Inflammatory macrophage treated with lipopolysaccharide for 1 hour (primary cell): ENCODE measurements at regions not wholly inside any gene's neighbourhood (a gene's known extent, or its start where the extent isn't known, plus 50 kb on each side); places are given as distances from the start of the nearest gene placed in this dataset.
"Not testable (repeated sequence)": the region's sequence is repeated elsewhere in the genome, so short reads cannot be mapped to it uniquely, and the experiment has no call there.

ENCODE experiments used
- DNase-seq, 2 donors: peaks; one replicate each; pipeline ENCODE4 v3.0.0-alpha.2; 2020 to 2022

DNA sequence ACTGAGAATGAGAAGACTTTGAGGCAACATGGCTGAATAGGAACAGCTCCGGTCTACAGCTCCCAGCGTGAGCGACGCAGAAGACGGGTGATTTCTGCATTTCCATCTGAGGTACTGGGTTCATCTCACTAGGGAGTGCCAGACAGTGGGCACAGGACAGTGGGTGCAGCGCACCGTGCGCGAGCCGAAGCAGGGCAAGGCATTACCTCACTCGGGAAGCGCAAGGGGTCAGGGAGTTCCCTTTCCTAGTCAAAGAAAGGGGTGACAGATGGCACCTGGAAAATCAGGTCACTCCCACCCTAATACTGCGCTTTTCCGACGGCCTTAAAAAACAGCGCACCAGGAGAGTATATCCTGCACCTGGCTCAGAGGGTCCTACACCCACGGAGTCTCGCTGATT is 829.9 kb downstream of the GLUD2 start:
- DNase-seq = not testable (repeated sequence)

DNA sequence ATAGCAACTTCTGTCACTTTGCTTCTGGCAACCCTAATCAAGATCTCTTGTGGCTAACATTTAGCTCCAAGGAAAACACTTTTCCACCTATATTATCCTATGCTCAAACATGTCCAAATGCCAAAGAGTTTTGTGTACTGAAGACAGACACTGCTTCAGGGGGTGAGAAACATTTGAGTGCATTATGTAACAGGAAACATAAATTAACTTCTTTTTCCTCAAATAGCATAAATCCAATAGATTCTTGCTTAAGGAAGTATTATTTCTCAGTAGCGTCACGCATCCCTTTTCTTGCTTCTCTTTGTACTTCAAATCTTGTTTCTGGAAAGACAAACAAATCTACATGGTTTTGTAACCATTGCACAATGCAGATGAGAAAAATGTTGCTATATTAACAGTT is 839.1 kb downstream of the GLUD2 start:
- DNase-seq = no peak

DNA sequence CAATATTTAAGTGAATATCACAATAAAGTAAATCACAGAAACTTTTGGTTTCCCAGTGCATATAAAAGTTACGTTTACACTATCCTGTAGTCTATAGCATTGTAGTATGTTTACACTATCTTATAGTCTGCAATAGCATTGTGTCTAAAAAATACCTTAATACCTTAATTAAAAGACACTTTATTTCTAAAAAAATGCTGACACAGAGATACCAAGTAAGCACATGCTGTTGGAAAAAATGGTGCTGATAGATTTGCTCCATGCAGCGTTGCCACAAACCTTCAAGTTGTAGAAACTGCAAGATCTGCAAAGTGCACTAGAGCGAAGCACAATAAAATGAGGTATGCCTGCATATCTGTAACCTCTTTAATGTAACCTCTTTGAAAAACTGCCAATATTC is 847.3 kb downstream of the GLUD2 start:
- DNase-seq = no peak

DNA sequence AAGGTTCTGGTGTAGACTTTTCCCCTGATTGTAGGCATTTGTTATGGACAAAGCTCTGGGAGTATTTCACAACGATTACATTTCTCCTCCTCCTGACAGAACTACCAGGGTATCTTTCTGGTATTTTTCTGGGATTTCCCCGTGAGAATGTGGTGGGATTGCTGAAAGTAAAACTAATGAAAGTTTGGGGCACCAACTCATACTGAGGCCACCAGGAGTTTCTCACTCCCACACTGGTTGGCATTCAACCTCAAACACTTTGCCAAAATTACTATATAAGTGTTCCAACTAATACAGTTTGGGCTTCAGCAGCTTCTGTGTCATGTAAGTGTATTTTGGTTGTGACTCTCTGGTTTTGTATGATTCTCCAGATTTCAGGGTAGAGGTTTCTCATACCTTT is 855.1 kb downstream of the GLUD2 start:
- no peak for DNase-seq

DNA sequence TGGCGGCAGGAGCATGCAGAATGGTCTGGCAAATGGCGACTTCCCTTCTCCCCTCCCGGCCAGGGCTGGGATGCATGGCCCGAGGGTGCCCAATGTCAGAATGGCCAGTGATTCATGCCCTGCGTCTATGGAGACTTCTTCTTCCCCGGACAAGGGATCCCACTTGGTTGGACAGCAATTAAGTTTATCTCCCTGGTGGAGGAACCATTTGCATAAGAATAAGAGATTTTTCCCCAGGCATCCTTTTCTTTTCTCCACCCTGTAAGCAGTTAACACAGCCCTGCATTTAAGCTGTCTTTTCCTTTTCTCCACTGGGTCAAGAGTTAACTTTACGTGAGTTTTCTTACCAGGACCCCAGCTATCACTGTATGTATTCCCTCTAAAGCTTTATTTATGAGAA is 856.6 kb downstream of the GLUD2 start:
- no peak for DNase-seq

DNA sequence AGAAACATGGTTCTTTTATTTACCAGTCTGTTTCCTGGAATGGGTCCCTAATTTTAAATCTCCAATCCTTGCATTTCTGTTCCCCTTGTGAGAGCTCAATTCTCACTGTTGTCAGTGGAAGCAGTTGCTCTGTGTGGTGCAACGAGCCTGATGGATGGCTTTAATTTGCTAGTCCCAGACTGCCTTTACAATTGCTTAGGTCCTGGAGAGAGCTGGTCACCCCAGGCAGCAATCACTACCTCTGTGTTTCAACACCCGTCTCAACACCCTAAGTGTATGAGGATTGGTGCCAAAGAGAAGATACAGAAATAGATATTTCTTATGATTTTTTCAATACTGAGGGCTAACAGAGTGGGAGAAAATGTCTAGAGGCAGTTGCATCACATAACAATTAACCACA is 873.8 kb downstream of the GLUD2 start:
- no peak for DNase-seq

DNA sequence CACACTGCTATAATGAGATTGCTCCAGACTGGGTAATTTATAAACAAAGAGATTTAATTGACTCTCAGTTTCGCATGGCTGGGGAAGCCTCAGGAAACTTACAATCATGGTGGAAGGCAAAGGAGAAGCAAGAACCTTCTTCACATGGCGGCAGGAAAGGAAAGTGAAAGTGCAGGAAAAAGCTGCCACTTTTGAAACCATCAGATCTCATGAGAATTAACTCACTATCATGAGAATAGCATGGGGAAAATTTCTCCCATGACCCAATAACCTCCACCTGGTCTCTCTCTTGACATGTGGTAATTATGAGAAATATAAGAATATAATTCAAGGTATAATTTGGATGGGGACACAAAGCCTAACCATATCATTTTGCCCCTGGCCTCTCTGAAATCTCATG is 884.2 kb downstream of the GLUD2 start:
- no peak for DNase-seq

DNA sequence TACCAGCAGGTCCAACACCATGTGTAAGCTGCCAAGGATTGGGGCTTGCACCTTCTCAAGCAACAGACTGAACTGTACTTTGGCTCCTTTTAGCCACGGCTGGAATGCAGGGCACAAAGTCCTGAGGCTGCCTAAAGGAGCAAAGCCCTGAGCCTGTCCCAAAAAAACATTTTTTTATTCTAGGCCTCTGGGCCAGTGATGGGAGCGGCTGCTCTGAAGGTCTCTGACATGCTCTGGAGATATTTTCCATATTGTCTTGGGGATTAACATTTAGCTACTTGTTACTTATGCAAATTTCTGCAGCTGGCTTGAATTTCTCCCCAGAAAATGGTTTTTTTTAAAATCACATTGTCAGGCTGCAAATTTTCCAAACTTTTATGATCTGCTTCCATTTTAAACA is 885.3 kb downstream of the GLUD2 start:
- DNase-seq = no peak

DNA sequence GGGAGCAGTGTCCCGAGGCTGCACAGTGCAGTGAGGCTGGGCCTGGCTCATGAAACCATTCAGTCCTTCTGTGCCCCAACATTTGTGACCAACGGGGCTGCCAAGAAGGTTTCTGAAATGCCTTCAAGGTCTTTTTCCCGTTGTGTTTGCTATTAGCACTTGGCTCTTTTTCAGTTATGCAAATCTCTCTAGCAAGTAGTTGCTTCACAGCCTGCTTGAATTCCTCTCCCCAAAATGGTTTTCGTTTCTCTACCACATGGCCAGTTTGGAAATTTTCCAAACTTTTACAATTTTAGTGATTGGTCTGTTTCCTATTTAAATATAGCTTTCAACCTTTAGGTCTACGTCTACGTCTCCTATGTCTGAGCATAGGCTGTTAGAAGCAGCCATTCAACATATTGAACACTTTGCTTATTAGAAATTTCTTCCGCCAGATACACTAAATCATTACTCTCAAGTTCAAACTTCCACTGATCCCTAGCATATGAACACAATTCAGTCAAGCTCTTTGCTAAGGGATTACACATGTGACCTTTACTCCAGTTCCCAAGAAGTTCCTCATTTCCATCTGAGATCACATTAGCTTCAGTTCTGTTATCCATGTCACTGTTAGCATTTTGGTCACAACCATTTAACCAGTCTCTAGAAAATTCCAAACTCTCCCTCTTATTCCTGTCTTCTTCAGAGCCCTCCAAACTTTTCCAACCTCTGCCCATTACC is 901.8 kb downstream of the GLUD2 start:
- DNase-seq = no peak

DNA sequence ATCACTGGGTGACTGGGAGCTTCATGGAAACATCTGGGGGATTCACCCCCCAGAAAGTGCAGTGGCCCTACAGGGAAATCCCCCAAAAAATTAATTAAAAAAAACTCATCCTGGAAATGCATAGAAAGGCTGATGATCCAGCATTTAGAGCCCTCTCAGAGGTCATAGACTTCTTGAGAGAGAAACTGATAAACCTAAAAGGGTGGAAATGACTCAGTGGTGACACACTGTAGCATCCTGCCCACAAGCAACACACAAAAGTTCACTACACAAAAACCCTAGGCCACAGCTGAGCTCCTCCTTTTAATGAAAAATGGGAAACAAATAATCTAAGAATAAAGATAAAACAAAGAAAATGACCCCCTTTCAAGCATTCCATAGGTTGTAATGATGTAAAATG is 911.5 kb downstream of the GLUD2 start:
- DNase-seq = no peak

DNA sequence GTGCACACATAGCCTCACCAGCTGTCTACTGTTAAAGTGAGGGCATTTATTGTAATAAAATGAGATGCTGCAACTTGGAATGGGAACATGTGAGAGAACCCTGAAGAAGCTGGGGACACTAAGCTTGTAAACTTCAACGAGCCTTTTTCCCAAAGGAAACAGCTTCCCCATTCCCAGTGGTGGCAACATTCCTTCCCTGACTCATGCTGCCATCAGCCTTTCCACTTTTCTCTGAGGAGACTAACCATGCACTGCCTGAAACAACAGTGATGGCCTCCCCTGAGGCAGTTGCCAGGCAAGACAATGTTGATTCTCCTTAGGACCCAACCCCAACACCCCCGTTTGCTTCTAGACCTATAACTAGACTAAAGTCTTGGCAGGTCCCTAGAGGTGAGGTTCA is 928.3 kb downstream of the GLUD2 start:
- no peak for DNase-seq

DNA sequence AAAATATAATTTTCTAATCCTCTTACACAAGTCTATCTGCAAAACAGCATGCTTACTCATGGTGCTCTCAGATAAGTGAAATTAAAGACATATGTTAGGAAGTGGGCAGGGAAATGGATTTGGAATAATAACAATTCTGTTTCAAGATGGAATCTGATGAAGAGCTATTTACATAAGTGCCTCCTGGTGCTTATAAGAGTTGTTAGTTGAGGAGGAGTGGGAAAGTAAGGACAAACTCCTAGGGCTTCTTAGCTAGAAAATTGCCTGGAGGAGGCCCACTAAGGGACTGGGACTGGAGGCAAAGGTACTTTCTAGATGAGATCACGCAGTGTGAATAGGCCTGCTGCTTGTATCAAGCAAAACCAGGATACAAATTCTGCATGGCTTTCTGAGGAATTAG is 939.8 kb downstream of the GLUD2 start:
- no peak for DNase-seq

DNA sequence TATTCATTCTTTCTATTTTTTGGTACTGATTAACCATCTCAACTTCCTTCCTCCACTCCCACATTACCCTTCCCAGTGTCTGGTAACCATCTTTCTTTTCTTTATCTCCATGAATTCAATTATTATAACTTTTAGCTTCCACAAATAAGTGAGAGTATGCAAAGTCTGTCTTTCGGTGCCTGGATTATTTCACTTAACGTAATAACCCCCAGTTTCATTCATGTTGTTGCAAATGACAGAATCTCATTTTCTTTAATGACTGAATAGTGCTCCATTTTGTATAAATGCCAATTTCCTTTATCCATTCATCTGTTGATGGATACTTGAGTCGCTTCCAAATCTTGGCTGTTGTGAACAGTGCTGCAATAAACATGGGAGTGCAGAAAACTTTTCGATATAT is 940.4 kb downstream of the GLUD2 start:
- no peak for DNase-seq

DNA sequence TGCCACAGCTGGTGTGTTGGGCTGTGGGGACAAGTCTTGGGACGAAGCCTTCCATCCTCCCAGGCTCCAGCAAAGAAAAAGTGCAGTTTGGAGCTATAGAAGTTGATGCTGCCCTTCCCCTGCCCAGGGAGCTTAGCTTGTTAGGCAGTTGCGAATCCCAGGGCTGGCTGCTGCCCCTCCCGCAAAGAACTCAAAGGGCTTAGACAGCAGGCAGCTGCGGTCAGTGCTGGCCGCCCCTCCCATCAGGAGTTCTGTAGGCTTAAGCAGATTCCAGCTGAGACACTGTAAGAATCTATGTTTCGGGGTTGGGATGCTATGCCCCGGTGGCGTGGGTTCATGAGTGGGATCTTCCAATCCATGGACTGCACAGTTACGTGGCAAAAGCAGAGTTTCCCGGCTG is 956.7 kb downstream of the GLUD2 start:
- DNase-seq = no peak

DNA sequence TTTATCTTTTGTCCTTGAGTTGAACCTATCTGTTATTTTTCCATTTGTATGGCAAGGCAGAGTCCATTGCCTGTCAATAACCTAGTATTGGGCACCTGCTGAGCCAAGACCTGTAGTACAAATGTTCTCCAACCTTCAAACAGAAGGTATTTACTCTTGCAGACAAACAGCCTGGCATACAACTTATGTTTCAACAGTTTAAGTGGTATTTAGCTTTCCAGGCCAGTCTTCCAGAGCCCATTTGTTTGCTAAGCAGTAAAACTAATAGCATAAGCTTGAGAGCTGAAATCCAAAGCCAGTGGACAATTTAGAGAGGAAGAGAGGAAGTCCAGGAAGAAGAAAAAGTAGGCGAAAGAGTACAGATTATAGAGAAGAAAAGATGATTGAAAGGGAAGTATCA is 979.3 kb downstream of the GLUD2 start:
- no peak for DNase-seq

DNA sequence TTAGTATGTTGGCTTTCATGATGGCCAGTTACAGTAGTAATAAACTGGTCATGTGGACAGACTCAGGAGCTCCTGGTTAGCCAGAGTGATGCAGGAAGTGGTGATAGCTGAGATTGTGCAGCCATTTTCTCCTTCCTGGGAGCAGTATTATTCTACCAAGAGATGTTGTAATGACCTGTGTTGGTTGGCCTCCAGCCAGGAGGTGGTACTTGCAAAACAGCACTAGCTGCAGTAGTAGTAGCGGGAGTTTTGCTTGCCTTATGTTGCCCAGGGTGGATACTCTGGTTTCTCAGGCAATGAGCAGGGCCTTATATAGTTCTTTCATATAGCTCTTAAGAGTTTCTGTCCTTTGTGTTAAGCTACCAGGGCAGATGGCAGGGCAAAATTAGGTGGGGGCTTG is 998.8 kb downstream of the GLUD2 start:
- no peak for DNase-seq

DNA sequence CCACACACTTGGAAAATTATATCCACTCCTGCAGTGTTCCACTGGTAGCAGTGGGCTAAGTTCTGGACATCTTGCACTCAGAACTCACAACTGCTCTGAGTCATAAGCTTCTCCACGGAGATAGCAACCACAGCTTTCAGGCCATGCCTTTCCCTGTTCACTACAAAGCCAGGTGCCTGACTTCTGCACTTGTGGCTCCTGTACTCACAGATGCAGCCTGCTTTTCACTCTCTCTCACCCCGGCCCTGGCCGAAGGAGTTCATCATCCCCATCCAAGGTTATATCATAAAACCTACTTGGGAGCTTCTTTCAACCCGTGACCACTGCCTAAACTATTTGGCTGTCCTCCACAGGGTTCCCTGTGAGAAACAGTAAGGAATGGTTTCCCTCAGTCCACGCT is 999.4 kb downstream of the GLUD2 start:
- DNase-seq = no peak

DNA sequence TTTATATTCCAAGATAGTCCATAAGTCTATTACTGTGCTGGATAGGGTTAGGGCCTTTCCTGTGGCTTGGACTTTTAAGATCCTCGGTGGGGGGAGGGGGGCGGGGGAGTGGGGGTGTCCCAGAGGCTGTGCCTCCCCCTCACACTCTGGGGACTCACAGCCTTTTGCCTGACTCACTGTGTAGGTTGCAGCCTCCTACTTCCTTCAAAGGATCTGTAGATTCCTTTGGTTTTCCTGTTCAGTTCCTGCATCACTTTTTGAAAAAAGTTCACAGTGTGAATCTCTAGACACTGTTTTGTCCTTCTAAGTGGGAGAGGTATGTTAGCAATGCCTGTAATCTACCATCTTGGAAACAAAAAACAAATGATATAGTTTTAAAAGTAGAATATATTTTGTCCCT is 999.9 kb downstream of the GLUD2 start:
- no peak for DNase-seq

DNA sequence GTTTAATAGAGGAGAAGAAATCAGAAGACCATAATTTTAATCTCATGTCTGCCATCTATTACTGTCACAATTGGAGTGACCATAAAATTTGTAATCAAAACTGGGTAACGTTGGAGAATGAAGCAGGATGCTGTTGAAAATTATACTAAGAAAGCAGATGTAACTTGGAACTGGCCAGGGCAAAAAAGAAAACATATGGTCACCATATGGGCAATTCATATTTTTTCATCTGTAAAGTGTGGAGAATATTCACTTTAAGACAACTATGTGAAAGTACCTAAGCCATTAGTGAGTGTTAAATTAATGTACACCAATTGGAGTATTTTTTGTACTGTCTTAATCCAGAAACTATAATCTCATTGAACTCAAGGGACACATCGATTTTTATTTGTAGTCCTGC is 1008.0 kb downstream of the GLUD2 start:
- no peak for DNase-seq

DNA sequence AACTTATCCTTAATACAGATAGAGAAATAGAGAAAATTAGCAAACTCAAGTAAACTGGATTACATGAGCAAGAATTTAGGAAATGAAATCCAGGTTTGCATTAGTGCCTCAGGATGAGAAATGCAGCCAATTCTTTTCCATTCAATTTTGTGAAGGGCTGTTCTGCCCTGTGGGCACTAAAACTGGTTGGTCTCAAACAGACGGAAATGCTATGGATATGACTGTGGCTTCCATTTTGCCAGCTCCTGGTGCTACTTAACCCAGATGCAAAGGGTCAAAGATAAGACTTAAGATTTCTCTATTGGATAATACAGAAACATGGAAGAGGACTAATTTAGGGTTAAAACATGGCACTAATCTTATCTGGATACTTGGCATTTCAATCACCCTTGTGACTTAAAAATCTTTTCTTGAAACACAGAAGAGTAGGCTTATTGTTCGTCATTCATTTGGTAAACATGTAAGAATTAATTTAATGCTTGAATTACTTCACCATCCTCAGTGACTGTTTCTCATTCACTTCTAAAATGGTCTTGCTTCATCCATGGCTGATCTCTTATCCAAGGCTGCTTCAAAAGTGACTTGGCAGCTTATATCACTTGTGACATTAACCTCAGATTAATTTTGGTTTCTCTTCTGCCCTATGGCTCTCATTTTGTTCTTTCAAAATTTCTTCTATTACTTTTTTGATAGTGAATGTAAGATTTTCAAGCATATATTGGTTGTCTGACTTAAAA is 1008.7 kb downstream of the GLUD2 start:
- DNase-seq = no peak

DNA sequence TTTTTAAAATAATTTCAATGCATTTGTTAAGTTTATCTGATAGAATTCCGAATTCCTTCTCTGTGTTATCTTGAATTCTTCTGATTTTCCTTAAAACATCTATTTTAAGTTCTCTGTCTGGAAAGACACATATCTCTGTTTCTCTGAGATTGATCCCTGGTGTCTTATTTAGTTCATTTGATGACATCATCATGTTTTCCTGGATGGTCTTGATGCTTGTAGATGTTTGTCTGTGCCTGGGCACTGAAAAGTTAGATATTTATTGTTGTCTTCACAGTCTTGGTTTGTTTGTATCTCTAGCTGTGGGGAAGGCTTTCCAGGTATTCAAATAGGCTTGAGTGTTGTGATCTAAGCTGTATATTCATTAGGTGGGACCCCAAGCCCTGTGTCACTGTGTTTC is 1028.8 kb downstream of the GLUD2 start:
- DNase-seq = no peak

DNA sequence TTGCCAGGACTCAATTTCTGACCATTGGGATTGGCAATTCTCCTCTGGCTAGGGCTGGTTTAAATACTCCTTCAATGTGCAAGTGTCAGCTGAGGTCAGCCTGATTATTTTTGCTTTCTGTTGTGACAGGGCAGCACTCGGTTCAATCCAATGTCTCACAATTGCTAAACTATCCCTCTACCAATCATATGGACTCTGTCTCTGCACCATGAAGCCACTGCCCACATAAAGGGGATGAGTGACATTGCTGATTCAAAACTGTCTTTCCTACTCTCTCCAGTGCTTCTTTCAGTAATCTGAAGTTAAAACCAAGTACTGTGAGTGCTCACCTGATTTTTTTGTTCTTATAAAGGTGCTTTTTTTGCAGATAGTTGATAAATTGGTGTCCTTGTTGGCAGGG is 1030.7 kb downstream of the GLUD2 start:
- DNase-seq = no peak

DNA sequence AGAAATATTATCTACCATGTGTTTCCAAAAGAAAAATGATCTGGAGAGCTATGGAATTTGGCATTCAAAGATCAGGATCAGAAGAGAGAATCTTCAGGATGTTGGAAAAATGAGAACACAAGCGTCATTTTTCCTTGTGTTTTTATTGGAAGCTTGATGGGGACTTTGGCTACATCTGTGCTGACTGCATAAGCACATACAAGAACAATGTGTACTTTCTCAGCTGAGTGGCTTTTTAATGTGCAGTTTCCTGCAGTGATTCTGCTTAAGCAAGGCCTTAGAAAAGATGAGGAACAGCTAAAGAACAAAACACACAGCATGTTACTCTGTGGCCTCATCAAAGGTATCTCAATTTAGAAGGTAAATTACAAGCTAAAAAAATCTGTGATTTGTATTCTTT is 1039.9 kb downstream of the GLUD2 start:
- DNase-seq = no peak

DNA sequence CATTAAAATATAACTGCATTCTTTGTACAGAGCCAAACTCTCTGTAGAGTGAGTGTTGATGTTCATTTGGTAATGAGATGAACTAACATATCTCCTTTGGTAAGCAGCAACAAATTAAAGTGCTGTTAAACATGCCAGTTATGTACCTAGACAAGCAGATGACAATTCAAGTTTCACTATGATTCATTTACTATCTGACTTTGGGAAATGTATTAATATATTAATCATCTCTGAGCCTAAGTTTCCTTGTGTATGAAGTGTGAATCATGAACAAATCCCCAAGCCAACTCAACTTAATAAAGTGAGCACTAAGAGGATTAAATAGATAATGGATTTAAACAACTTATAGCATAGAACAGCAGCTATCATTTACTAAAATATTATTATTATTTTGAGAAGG is 1044.2 kb downstream of the GLUD2 start:
- DNase-seq = no peak

DNA sequence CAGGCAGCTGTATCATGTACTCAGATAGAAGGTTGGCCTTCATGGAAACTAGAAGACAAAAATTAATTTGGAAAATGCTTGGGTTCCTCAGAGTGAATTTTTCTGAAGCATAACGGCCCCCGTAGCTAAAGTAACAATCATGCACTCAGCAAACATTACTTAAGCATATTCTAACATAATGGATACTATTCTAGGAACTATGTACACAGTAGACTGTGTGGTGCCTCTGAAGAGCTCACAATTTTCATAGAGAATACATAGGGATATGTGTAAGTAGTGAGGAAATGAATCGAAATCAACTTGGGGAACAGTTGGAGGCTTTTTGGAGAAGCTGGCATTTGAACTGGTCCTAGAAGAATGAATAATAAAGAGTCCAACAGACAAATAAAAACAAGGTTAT is 1045.0 kb downstream of the GLUD2 start:
- DNase-seq = no peak
